ENCODE measurements at regions not wholly inside any gene's neighbourhood (a gene's known extent, or its start where the extent isn't known, plus 50 kb on each side); places are given as distances from the start of the nearest gene placed in this dataset.
A peak's percentile ranks its signal among the peaks of the same experiment; 100 is the strongest.

GRCh38 chr3:72322264-72322976 lies 525.8 kb downstream of the SHQ1 start:
- no peak for DNase-seq (ENCODE audit: low read depth)

DNA sequence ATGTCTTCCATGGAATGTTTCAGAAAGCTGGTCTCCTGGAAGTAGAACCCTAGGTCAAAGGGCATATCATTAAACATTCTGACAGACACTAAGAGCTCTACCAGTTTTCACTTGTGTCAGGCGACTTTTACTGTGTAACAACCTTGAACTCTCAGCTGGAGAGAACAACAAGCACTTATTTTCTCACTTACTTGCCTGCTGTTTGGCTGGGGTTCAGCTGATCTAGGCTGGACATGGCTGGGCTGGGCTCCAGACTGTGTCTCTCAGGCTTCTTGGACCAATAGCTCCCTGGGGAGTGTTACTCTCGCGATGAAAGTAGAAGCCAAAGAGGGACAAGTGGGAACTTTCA lies 527.3 kb downstream of the SHQ1 start:
- no peak for DNase-seq (ENCODE audit: low read depth)

- DNase-seq (ENCODE audit: low read depth): no peak
Observed at GRCh38 chr3:72320095-72320954, 527.9 kb downstream of the SHQ1 start.

DNA sequence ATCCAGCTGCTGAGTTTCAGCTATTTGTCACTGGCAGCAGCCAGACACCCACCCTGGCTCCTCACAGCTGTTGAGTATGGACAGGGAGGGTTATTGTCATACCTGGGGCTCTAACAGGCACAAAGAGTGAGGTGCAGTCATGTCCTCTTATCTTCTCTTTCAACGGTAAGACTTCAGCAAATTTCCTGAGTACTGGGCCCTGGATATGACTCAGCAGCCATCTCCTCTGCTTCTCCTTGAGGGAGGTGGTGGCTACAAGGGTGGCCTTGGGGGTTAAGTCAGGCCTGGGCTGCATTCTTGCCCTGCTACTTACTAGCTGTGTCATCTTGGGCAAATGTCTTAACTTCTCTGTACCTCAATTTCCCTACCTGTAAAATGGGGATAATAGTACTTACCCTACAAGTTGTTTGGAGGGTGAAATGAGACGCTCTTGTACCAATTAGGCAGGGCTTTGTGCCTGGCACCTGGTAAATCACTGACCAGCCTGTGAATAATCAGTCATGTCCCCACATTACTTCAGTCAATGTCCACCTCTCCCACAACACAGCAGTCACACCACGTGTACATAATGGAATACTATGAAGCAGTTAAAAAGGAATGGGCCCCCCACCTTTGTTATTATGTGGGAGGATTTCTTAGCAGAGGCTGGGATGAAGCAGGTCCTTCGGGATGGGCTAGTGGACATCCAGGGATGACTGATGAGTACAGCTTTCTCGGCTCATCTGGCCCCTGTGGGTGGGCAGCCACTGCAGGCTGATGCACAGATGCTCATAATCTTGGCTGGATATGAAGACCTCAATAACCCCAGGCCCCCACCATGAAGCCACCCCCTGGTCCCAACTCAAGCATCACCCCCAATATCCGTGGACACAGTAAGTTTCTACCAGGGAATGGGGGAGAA lies 528.8 kb downstream of the SHQ1 start:
- DNase-seq (ENCODE audit: low read depth): no peak

GRCh38 chr3:72318504-72319193 lies 529.6 kb downstream of the SHQ1 start:
- no peak for DNase-seq (ENCODE audit: low read depth)

GRCh38 chr3:72317491-72317890 lies 530.8 kb downstream of the SHQ1 start:
- no peak for DNase-seq (ENCODE audit: low read depth)

DNA sequence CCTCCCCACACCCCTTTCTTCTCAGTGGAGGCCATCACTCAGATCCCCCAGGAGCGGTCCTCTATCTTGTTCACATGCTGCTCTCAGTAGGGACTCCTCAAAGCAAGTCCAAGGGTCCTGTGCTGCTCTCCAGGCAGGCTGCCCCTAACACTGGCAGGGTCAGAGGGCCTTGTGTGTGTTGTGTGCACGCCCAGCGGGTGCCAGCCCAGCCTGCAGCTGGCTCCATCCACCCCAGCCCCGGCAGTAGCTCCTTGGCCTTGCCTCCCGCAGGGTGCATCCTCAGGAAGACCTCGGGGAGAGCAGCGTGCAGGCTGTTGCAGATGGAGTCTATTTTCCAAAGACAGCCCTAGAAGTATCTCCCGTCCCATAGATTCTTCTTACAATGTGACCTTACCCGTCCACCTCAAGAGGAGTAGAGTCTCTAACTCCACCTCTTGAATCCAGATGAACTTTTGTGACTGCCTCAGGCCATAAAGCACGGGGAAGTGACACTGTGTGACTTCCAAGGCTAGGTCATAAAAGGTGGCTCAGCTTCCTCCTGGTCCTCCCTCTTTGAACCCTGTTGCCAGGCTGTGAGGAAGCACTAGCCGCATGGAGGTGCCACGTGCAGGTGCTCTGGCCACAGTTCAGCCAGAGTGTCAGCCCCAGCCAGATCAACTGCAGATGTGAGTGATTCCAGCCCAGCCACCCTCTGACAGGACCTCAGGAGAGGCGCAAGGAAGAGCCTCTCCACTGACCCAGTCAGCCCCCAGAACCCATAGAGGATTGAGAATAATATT lies 531.6 kb downstream of the SHQ1 start:
- DNase-seq (ENCODE audit: low read depth): no peak

- DNase-seq (ENCODE audit: low read depth): no peak
Observed at GRCh38 chr3:72313308-72313707, 528.4 kb upstream of the PROK2 start.

GRCh38 chr3:72312339-72312738 lies 527.4 kb upstream of the PROK2 start:
- DNase-seq (ENCODE audit: low read depth): no peak

DNA sequence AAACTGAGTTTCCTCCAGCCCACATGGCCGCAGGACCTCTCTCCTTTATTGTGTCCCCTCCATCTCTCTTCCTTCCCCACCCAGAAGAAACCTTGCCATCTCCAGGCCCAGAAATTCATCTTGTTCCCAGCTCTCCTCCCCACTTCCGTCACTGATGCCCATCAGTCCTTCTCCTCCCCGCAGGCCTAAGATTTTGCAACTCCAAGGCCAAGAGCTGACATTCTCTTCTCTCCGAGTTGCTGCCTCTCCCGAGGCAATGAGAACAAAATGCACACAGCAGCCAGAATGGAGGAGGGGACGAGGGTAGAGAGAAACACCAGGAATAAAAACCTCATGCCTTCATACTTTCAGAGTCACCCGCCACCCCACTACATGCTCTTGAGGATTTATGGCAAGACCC lies 526.5 kb upstream of the PROK2 start:
- DNase-seq (ENCODE audit: low read depth): no peak

- DNase-seq (ENCODE audit: low read depth): peak; percentile 34
Observed at GRCh38 chr3:72310419-72311380, 525.8 kb upstream of the PROK2 start.

DNA sequence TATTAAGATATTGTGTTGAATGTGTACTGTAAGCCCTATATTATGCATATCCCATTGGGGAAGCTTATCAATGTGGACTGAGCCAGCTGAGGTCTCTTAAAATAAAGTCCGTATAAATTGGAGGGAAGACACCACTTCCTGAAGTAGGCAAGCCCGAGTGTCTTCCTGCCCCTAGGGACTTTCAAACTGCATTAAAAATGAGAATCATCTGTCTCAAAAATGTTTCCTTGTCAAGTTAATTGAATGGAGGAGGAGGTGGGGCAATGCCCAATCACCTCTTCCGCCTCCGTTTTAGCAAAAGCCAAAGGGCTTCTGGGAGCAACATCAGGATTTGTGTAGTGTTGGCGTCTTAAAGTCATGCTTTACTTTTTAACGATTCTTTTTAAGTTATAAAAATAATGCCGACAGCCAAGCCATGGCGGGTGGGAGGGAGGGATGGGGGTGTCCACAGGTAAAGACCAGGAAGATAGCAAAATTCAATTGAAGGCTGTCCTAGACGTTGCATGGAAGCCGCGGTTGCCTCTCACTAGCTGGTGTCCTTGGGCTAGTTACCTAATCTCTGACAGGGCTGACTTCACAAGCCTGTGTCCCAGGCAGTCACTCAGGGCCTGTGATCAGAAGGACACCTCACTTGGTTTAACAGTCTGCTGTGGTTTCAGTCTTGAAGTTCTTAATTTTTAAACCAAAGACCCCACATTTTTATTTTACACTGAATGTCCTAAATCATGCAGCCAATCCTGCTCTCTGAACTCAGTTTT lies 524.9 kb upstream of the PROK2 start:
- no peak for DNase-seq (ENCODE audit: low read depth)

GRCh38 chr3:72308641-72309040 lies 523.7 kb upstream of the PROK2 start:
- no peak for DNase-seq (ENCODE audit: low read depth)

- DNase-seq (ENCODE audit: low read depth): no peak
Observed at GRCh38 chr3:72307438-72308115, 522.6 kb upstream of the PROK2 start.

DNA sequence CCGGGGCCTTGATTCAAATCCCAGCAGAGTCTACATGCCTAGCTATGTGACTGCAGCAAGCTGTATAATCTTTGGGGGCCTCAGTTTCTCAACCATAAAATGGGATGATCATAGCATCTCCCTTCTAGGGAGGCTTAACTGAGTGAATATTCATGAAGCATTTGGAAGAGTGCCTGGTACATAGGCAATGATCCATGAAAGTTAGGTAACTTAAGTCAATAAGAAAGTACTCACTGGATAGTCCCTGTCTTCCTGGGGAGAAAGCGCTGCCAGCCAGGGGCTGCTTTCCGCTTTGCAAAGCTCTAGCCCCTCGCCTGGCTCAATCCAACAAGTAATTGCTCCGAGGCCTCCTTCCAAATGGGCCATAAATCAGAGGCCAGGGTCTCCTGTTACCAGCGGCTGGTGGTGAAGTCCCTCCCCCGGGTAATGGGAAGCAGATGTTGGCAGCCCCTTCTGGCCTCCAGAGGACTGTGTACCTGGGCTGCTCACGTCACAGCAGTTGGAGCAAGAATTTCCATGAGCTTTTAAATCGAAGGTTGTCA lies 521.9 kb upstream of the PROK2 start:
- DNase-seq (ENCODE audit: low read depth): no peak

GRCh38 chr3:72303926-72304325 lies 519.0 kb upstream of the PROK2 start:
- DNase-seq (ENCODE audit: low read depth): no peak

- no peak for DNase-seq (ENCODE audit: low read depth)
Observed at GRCh38 chr3:72301779-72302178, 516.8 kb upstream of the PROK2 start.

- no peak for DNase-seq (ENCODE audit: low read depth)
Observed at GRCh38 chr3:72300621-72301020, 515.7 kb upstream of the PROK2 start.
